Keratinocyte (primary cell): ENCODE measurements at regions not wholly inside any gene's neighbourhood (a gene's known extent, or its start where the extent isn't known, plus 50 kb on each side); places are given as distances from the start of the nearest gene placed in this dataset.

ENCODE experiments used
- EZH2 ChIP-seq: IDR thresholded peaks from one replicate; pipeline ENCODE4 v1.6.1; 2012; ENCODE audit warnings: inconsistent platforms, mild to moderate bottlenecking, low read length, moderate library complexity
- TF ChIP-seq, protein P1 (sequence below), 3 experiments: IDR thresholded peaks in 1 of 3; conservative IDR thresholded peaks in 1 of 3; optimal IDR thresholded peaks in 1 of 3; 2 replicates in 2 of 3; 3 replicates in 1 of 3; pipeline versions ENCODE3 to v1.5.1; 2011; ENCODE audit warnings: low read length in 3 of 3, mild to moderate bottlenecking in 3 of 3, moderate library complexity in 2 of 3, control low read depth in 1 of 3, inconsistent platforms in 1 of 3; ENCODE audit not compliant: insufficient read depth in 2 of 3; ENCODE audit errors: extremely low read depth in 1 of 3

DNA sequence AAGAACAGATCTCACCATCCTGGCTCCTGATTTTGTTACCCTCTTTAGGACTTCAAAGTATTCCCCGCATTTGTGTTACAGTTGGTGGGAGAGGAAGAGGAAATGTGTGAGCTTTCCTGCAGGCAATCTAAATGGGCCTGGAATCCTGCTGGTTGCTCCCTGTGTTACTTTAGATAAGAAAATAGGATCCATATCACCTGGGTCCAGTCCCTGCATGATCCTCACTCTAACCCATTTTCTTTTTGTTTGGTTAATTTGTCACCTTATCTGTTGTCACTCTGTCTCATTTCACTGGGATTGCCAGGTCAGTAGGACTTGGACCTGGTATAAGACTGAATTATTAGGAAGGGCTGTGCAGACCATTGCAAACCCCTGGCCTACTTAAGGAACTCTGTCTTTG is 175.9 kb upstream of the GJE1 start:
- TF ChIP-seq, protein P1, sequence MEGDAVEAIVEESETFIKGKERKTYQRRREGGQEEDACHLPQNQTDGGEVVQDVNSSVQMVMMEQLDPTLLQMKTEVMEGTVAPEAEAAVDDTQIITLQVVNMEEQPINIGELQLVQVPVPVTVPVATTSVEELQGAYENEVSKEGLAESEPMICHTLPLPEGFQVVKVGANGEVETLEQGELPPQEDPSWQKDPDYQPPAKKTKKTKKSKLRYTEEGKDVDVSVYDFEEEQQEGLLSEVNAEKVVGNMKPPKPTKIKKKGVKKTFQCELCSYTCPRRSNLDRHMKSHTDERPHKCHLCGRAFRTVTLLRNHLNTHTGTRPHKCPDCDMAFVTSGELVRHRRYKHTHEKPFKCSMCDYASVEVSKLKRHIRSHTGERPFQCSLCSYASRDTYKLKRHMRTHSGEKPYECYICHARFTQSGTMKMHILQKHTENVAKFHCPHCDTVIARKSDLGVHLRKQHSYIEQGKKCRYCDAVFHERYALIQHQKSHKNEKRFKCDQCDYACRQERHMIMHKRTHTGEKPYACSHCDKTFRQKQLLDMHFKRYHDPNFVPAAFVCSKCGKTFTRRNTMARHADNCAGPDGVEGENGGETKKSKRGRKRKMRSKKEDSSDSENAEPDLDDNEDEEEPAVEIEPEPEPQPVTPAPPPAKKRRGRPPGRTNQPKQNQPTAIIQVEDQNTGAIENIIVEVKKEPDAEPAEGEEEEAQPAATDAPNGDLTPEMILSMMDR (optimal IDR thresholded peaks at IDR 0.05 in 1 of 3, IDR thresholded peaks at IDR 0.05 in 1 of 3, conservative IDR thresholded peaks at IDR 0.05 in 1 of 3; ENCODE audit: extremely low read depth in 1 of 3, insufficient read depth in 2 of 3, low read length in 3 of 3), result no peak
- TF ChIP-seq EZH2, result no peak
